ENCODE measurements at regions not wholly inside any gene's neighbourhood (a gene's known extent, or its start where the extent isn't known, plus 50 kb on each side); places are given as distances from the start of the nearest gene placed in this dataset.

- FAIRE-seq = no peak
- ChIA-PET CTCF (ENCODE audit: low intra/inter-chr PET ratio) (interaction anchor here (0.7 kb wide), 1 partner anchor 665 kb away, joined by 3 read pairs; no protein-coding TSS in a partner anchor), POLR2A (interaction anchor here (0.6 kb wide), 1 partner anchor 152 kb away, joined by 3 read pairs; no protein-coding TSS in a partner anchor)
These were observed 152.2 kb upstream of the E2F8 start for GRCh38 chr11:19392847-19393518.

More at GRCh38 chr11:19392847-19393518, 152.2 kb upstream of the E2F8 start:
- Histone ChIP-seq H3K9me3 (replicated peaks; ENCODE audit: control insufficient read depth, insufficient read depth, low read depth, low read length) (no peaks in the 10 kb centered on the region), H3K9me1 (ENCODE audit: control insufficient read depth, insufficient read depth, low read length) (no peaks in the 10 kb centered on the region), H3K9ac (ENCODE audit: insufficient read depth in 1 of 2, low read depth in 2 of 2, low read length in 2 of 2) (no peak overlapping the region), H3K4me3 (no peak overlapping the region), H2AFZ (ENCODE audit: low read depth, low read length) (no peak overlapping the region), H3K4me2 (ENCODE audit: insufficient read depth, low read length) (no peak overlapping the region), H3K4me1 (replicated peaks in 1 of 2; ENCODE audit: control insufficient read depth in 2 of 2, insufficient read depth in 2 of 2, low read length in 2 of 2) (0 out of 5 replicates have a peak, but pooled peaks cover 0 to 2% of the 10 kb centered on the region in 2 experiments), H3K79me2 (ENCODE audit: control insufficient read depth, insufficient read depth, low read length) (no peaks in the 10 kb centered on the region), H4K20me1 (replicated peaks; ENCODE audit: control insufficient read depth, insufficient read depth, low read length) (no peaks in the 10 kb centered on the region; the same call in 1 of the 2 replicates), H3K36me3 (ENCODE audit: control insufficient read depth, insufficient read depth, low read length) (no peaks in the 10 kb centered on the region), H3K27ac (ENCODE audit: extremely low read depth, low read depth, low read length) (no peak overlapping the region), H3K27me3 (ENCODE audit: control insufficient read depth in 2 of 2, insufficient read depth in 2 of 2, low read length in 2 of 2) (peaks cover 2 to 15% of the 10 kb centered on the region in 2 experiments; a peak in 4 of 5 replicates)
- ATAC-seq (no peak), DNase-seq (ENCODE audit: extremely low read depth in 1 of 4, low spot score in 3 of 4) (no peak)
- in situ Hi-C loops (cut with MboI) (no loop called here), intact Hi-C loops (cut with micrococcal nuclease) (no loop called here)
- TF ChIP-seq FOXP1 (CRISPR knock-in tag; IDR thresholded peaks at IDR 0.05) = no peak
- no peak for TF ChIP-seq SRSF9 (IDR thresholded peaks at IDR 0.05; ENCODE audit: borderline replicate concordance, low read depth, low read length)
- no peak for TF ChIP-seq CBX5 (IDR thresholded peaks at IDR 0.05; ENCODE audit: borderline replicate concordance, low read depth)
- no peak for TF ChIP-seq SP2 (IDR thresholded peaks at IDR 0.05; ENCODE audit: extremely low read depth, low read depth, low read length, poor library complexity, severe bottlenecking)
- no peak for TF ChIP-seq ZNF12 (CRISPR knock-in tag; IDR thresholded peaks at IDR 0.05)
- TF ChIP-seq IRF9 (tag; IDR thresholded peaks at IDR 0.05) = no peak
- no peak for TF ChIP-seq GTF2F1 (IDR thresholded peaks at IDR 0.05; ENCODE audit: low read depth, low read length)
- no peak for TF ChIP-seq ZBTB8A (IDR thresholded peaks at IDR 0.05; ENCODE audit: partially characterized antibody)
- no peak for TF ChIP-seq HNRNPUL1 (IDR thresholded peaks at IDR 0.05; ENCODE audit: low read length)
- TF ChIP-seq CEBPG (CRISPR knock-in tag; IDR thresholded peaks at IDR 0.05) = no peak
- TF ChIP-seq CEBPG (tag; conservative IDR thresholded peaks at IDR 0.05 in 1 of 2, IDR thresholded peaks at IDR 0.05 in 1 of 2) = no peak
- no peak for TF ChIP-seq MIER1 (IDR thresholded peaks at IDR 0.05; ENCODE audit: low read depth)
- no peak for TF ChIP-seq NR1H2 (CRISPR knock-in tag; IDR thresholded peaks at IDR 0.05)
- no peak for TF ChIP-seq HLTF (IDR thresholded peaks at IDR 0.05)
- TF ChIP-seq ETV6 (IDR thresholded peaks at IDR 0.05; ENCODE audit: borderline replicate concordance in 1 of 2, low read depth in 2 of 2, low read length in 1 of 2) = no peak
- TF ChIP-seq ETV6 (CRISPR knock-in tag; IDR thresholded peaks at IDR 0.05; ENCODE audit: borderline replicate concordance) = no peak
- TF ChIP-seq ZNF583 (CRISPR knock-in tag; IDR thresholded peaks at IDR 0.05) = no peak
- TF ChIP-seq ZFP36 (IDR thresholded peaks at IDR 0.05; ENCODE audit: low read depth, low read length, partially characterized antibody) = no peak
- no TSS peak for BruUV-seq (replicated peaks)
- WGBS (ENCODE audit: insufficient coverage, low coverage, missing lambda C conversion rate) = 0% methylated on average over 3 of the region's 3 CpGs
